ENCODE measurements at regions not wholly inside any gene's neighbourhood (a gene's known extent, or its start where the extent isn't known, plus 50 kb on each side); places are given as distances from the start of the nearest gene placed in this dataset.
"Not testable (repeated sequence)": the region's sequence is repeated elsewhere in the genome, so short reads cannot be mapped to it uniquely, and the experiment has no call there.

- DNase-seq: no peak
Measured at GRCh38 chrX:65879977-65880799, 159.7 kb downstream of the VSIG4 start.

GRCh38 chrX:65878456-65878855, 161.4 kb downstream of the VSIG4 start:
- no peak for DNase-seq

- no peak for DNase-seq
Measured at GRCh38 chrX:65877953-65878352, 161.9 kb downstream of the VSIG4 start.

GRCh38 chrX:65875614-65876013, 164.3 kb downstream of the VSIG4 start:
- not testable (repeated sequence) for DNase-seq

GRCh38 chrX:65874765-65875164, 165.1 kb downstream of the VSIG4 start:
- DNase-seq: no peak

GRCh38 chrX:65874110-65874509, 165.8 kb downstream of the VSIG4 start:
- DNase-seq: no peak

GRCh38 chrX:65873385-65873784, 166.5 kb downstream of the VSIG4 start:
- no peak for DNase-seq

- no peak for DNase-seq
Measured at GRCh38 chrX:65871671-65872311, 168.1 kb downstream of the VSIG4 start.

GRCh38 chrX:65870544-65870943, 169.3 kb downstream of the VSIG4 start:
- DNase-seq: not testable (repeated sequence)

GRCh38 chrX:65866773-65867172, 173.1 kb downstream of the VSIG4 start:
- DNase-seq: no peak

- no peak for DNase-seq
Measured at GRCh38 chrX:65866146-65866545, 173.7 kb downstream of the VSIG4 start.

- no peak for DNase-seq
Measured at GRCh38 chrX:65862638-65863037, 177.2 kb downstream of the VSIG4 start.

GRCh38 chrX:65859299-65859698, 180.6 kb downstream of the VSIG4 start:
- no peak for DNase-seq

GRCh38 chrX:65854437-65854836, 185.4 kb downstream of the VSIG4 start:
- not testable (repeated sequence) for DNase-seq

- not testable (repeated sequence) for DNase-seq
Measured at GRCh38 chrX:65851306-65851705, 183.9 kb downstream of the MSN start.

GRCh38 chrX:65850821-65851220, 183.4 kb downstream of the MSN start:
- DNase-seq: not testable (repeated sequence)

- no peak for DNase-seq
Measured at GRCh38 chrX:65846974-65847373, 179.5 kb downstream of the MSN start.

- no peak for DNase-seq
Measured at GRCh38 chrX:65841263-65841662, 173.8 kb downstream of the MSN start.

GRCh38 chrX:65838674-65839073, 171.2 kb downstream of the MSN start:
- no peak for DNase-seq

- no peak for DNase-seq
Measured at GRCh38 chrX:65837875-65838549, 170.6 kb downstream of the MSN start.

- no peak for DNase-seq
Measured at GRCh38 chrX:65831268-65831667, 163.8 kb downstream of the MSN start.

GRCh38 chrX:65828599-65828998, 161.1 kb downstream of the MSN start:
- no peak for DNase-seq

GRCh38 chrX:65825226-65825625, 157.8 kb downstream of the MSN start:
- DNase-seq: not testable (repeated sequence)

All from T-helper 9 cell (primary cell).